GM12865 (cell line): ENCODE measurements at regions not wholly inside any gene's neighbourhood (a gene's known extent, or its start where the extent isn't known, plus 50 kb on each side); places are given as distances from the start of the nearest gene placed in this dataset.

Experiments
- DNase-seq: peaks from one replicate; pipeline ENCODE4 v3.0.0; 2010; ENCODE audit warnings: low read depth
- H3K4me3 ChIP-seq: 2 replicates; pipeline ENCODE4 v1.5.1; 2011; ENCODE audit warnings: mild to moderate bottlenecking, low read depth, low read length, control low read depth
- CTCF ChIP-seq: IDR thresholded peaks from 2 replicates; pipeline ENCODE4 v1.5.1; 2011; ENCODE audit warnings: low read length, control low read depth, low read depth, inconsistent platforms; ENCODE audit not compliant: insufficient read depth; ENCODE audit errors: missing control alignments

DNA sequence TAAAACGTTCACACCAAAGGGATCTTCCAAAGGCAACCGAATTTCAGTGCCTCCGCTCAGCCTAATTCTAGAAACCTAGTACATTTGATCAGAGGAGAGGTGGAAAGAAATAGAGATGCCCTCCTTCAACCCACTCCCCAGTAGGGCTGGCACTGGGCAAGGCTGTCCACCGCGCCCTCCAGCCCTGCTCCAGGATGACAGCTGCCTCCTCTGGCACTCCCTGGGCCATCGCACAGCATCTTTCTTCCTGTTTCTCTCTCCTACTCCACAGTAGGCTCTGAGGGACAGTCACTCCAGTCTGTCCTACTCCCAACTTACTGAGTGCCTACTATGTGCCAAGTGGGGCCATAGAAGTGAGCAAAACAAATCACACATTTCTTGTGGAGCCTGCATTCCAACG lies 226.2 kb downstream of the SKIDA1 start:
- TF ChIP-seq CTCF: no peak
- no peak for DNase-seq
- H3K4me3 ChIP-seq: no peak overlapping the region

GRCh38 chr10:21298701-21299100 lies 226.8 kb downstream of the SKIDA1 start:
- no peak for TF ChIP-seq CTCF
- no peak for DNase-seq
- no peak overlapping the region for H3K4me3 ChIP-seq

DNA sequence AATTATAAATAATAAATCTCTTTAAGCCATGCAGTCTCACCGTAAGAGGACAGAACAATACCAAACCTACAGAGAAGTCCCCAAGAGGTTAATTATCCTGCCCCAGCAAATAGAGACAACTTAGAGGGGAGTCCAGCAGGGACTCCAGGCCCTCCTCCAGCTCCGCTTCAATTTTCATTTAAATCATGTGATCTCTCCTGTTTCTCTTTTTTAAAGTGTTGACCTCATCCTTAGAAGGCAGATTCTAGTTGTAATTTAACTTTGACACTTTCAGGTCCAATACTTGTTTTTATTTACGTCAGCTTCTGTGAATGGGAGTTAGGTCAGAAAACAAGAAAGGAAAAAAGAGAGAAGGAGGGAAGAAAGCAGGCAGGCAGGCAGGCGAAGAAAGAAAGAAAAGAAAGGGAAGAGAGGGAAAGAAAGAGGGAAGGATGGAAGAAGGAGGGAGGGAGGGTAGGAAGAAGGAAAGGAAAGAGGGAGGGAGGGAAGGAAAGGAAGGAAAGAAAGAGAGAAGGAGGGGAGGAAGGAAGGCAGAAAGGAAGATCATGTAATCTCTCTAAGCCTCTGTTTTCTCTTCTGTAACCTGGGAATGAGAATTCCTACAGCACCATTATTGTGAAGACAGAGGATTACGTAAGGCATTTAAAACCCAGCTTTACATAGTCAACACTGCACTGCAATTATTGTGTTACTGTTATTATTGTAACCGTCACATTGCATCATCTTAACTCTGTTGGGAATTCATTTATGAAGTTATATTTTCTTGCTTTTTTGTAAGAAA lies 227.7 kb downstream of the SKIDA1 start:
- DNase-seq: no peak
- TF ChIP-seq CTCF: no peak
- no peak overlapping the region for H3K4me3 ChIP-seq

GRCh38 chr10:21296575-21297355 lies 228.7 kb downstream of the SKIDA1 start:
- no peak for TF ChIP-seq CTCF
- DNase-seq: no peak
- no peak overlapping the region for H3K4me3 ChIP-seq

DNA sequence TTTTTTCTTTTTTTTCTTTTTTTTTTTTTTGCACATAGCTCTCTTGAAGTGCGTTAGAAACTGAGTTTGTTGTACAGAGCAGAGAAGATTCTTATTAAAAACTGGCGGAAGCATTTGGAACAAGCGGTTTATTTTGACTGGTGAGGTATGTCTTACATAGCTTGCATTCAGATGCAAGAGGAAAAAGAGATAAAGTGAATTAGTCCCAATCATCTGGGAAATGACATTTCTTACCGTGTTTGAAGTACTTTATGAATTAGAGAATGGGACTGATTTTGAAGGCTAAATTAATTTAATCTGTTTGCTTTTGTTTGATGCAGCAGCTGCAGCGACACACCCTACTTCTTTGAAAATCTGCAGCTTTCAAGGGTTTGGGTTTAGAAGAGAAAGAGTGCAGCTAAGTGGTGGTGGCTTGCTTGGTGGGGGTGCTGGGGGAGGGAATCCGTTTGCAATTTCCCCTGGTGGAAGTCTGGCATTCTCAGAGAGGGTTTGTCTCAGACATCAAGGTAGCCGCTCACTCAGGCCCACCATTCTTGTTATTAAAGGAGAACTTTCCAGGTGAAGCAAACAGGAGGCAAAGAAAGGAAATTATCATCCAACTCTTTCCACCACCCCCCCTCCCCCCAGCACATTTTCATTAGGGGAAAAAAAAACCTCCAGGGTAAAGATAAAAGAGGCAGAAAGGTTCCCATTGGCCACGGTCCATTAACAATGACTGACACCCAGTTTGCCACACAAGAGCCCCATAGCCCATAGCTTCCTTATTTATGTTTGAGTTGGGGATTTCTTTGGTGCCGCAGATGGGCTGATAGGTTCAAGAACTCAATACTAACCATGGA lies 231.7 kb downstream of the SKIDA1 start:
- TF ChIP-seq CTCF: no peak
- no peak for DNase-seq

DNA sequence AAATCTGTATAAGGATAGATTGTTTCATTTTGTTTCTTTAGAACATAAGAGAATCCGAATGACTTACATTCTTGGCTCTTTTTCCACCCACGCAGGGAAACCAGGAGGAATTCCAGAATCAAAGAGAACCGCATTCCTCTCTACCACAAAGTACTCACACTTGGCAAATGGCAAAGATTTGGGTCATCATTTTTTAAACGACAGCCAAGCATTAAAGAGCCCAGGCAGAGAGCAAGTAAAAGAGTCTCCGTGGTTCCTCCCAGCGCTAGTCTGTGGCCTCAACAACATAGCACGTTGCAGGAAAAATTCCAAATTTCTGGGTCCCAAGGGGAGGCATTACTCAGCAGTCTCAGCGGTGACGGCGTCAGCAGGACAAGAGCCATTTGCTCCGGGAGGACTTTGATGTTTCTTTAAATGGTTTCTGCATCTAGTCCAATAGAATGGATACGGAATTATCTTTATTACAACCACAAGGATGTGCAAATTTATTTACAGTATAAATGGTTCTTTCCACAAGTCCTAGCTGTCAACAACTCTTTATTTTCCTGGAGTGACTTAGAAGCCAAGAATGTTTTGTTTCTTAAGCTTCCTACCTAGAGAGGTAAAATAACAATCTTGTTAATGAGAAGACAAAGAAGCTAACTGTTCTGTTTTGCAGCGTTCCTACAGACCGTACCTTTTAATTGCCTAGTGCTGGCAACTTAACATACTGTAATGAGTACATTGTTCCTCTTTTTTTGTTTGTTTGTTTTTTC lies 232.5 kb downstream of the SKIDA1 start:
- no peak for TF ChIP-seq CTCF
- DNase-seq: no peak
- no peak overlapping the region for H3K4me3 ChIP-seq

More for the DNA sequence above, 231.7 kb downstream of the SKIDA1 start:
- H3K4me3 ChIP-seq: no peak overlapping the region
